GM12878 (cell line): ENCODE measurements at regions not wholly inside any gene's neighbourhood (a gene's known extent, or its start where the extent isn't known, plus 50 kb on each side); places are given as distances from the start of the nearest gene placed in this dataset.

Source experiments
- ATAC-seq: fragments of 200-7000 bp; cut with Tn5 transposase; 3 replicates; pipeline ENCODE4 v1.9.1; 2020; ENCODE audit warnings: mild to moderate bottlenecking, moderate library complexity
- BruUV-seq: library from RNA; stranded (reverse); fragments of 400-500 nt; replicated peaks from 2 replicates; lab custom pipeline; 2021; lab: Mats Ljungman, UMichigan
- CTCF ChIA-PET: fragments of 300-600 bp; sonication (Branson Sonifier 250); formaldehyde crosslinking; extraction: SDS; loops from one replicate; lab custom pipeline; 2021; ENCODE audit warnings: inconsistent platforms; lab: Yijun Ruan, JAX
- POLR2A ChIA-PET: fragments of 350-600 bp; formaldehyde crosslinking; extraction: SDS; loops from one replicate; lab custom pipeline; 2021; ENCODE audit warnings: inconsistent platforms; lab: Charles Lee
- RAD21 ChIA-PET: fragments of 300-600 bp; sonication (Branson Sonifier 250); formaldehyde crosslinking; loops from one replicate; lab custom pipeline; 2023; ENCODE audit warnings: antibody characterized with exemption; ENCODE audit not compliant: unreplicated experiment; lab: Charles Lee
- SMC1A ChIA-PET: fragments of 300-600 bp; sonication (Branson Sonifier 250); formaldehyde crosslinking; loops from one replicate; lab custom pipeline; 2023; ENCODE audit not compliant: unreplicated experiment, uncharacterized antibody; lab: Charles Lee
- DNase-seq: peaks from one replicate; pipeline ENCODE4 v3.0.0-alpha.2; 2011; ENCODE audit warnings: low read depth, low spot score
- FAIRE-seq: peaks from 3 replicates; lab custom pipeline; 2011; peaks lifted over from hg19 to GRCh38; lab: Jason Lieb, UNC
- H2AFZ ChIP-seq: 2 replicates; pipeline ENCODE4 v1.6.0; 2011; ENCODE audit warnings: low read depth, low read length, control low read depth; ENCODE audit not compliant: control insufficient read depth
- H3K27ac ChIP-seq: 2 replicates; pipeline ENCODE4 v1.5.1; 2011; ENCODE audit warnings: control low read depth; ENCODE audit not compliant: control insufficient read depth, insufficient read depth
- H3K27me3 ChIP-seq, 2 experiments: replicated peaks in 1 of 2; 2 replicates each; pipeline versions ENCODE4 v1.6.0 to v1.6.1; 2011; ENCODE audit warnings: low read length in 1 of 2; ENCODE audit not compliant: control insufficient read depth in 2 of 2, insufficient read depth in 2 of 2
- H3K36me3 ChIP-seq, 2 experiments: 2 replicates each; pipeline ENCODE4 v1.5.1; 2011; ENCODE audit warnings: low read length in 1 of 2; ENCODE audit not compliant: control insufficient read depth in 2 of 2, insufficient read depth in 2 of 2
- H3K4me1 ChIP-seq: 2 replicates; pipeline ENCODE4 v1.6.1; 2011; ENCODE audit warnings: mild to moderate bottlenecking, low read length, moderate library complexity, mixed read lengths; ENCODE audit not compliant: control insufficient read depth, insufficient read depth
- H3K4me2 ChIP-seq: 2 replicates; pipeline ENCODE4 v1.6.0; 2011; ENCODE audit warnings: control low read depth; ENCODE audit not compliant: control insufficient read depth, insufficient read depth
- H3K4me3 ChIP-seq: fragments of 200-600 bp; sonication (generic); 2 replicates; pipeline ENCODE4 v1.5.1; 2016
- H3K79me2 ChIP-seq: 2 replicates; pipeline ENCODE4 v1.6.0; 2011; ENCODE audit warnings: low read length; ENCODE audit not compliant: control insufficient read depth, insufficient read depth
- H3K9ac ChIP-seq: 2 replicates; pipeline ENCODE4 v1.8.0; 2011; ENCODE audit warnings: low read length, control low read depth, mixed read lengths; ENCODE audit not compliant: control insufficient read depth, insufficient read depth
- H3K9me3 ChIP-seq: replicated peaks from 3 replicates; pipeline ENCODE4 v1.5.1; 2011; ENCODE audit warnings: mild to moderate bottlenecking, low read length; ENCODE audit not compliant: control insufficient read depth, insufficient read depth
- H4K20me1 ChIP-seq: 2 replicates; pipeline ENCODE4 v1.6.0; 2011; ENCODE audit not compliant: control insufficient read depth, insufficient read depth
- CEBPB ChIP-seq, 2 experiments: fragments of 150-350 bp in 1 of 2; IDR thresholded peaks; 2 replicates each; pipeline ENCODE4 v1.6.1; 2012 to 2014; ENCODE audit warnings: low read depth in 2 of 2, low read length in 2 of 2, borderline replicate concordance in 1 of 2, inconsistent platforms in 1 of 2
- IRF4 ChIP-seq: IDR thresholded peaks from 2 replicates; pipeline ENCODE4 v1.6.1; 2011; ENCODE audit warnings: low read depth, low read length
- JUND ChIP-seq: IDR thresholded peaks from 2 replicates; pipeline ENCODE4 v1.6.1; 2012; ENCODE audit warnings: low read depth, mild to moderate bottlenecking, low read length, improper control_type of control experiment, moderate library complexity
- REST ChIP-seq: IDR thresholded peaks from 2 replicates; pipeline ENCODE4 v1.6.1; 2012; ENCODE audit warnings: mild to moderate bottlenecking, low read depth, low read length
- SRF ChIP-seq, 2 experiments: IDR thresholded peaks; 2 replicates each; pipeline ENCODE4 v1.6.1; 2011; ENCODE audit warnings: low read depth in 2 of 2, low read length in 2 of 2, mild to moderate bottlenecking in 1 of 2, moderate library complexity in 1 of 2
- TAF1 ChIP-seq: IDR thresholded peaks from 2 replicates; pipeline ENCODE4 v1.6.1; 2011; ENCODE audit warnings: mild to moderate bottlenecking, low read depth, low read length, borderline replicate concordance
- ZBTB4 ChIP-seq: fragments of 450-650 bp; formaldehyde crosslinking; IDR thresholded peaks from 2 replicates; pipeline ENCODE4 v1.4.0; 2022; ENCODE audit warnings: mild to moderate bottlenecking, moderate library complexity
- WGBS: methylation state at CpG from one replicate; pipeline ENCODE4 v1.1.6; 2016; ENCODE audit warnings: low lambda C conversion rate; ENCODE audit not compliant: insufficient replicate concordance, insufficient coverage; ENCODE audit errors: missing lambda C conversion rate; 5-methylcytosine and 5-hydroxymethylcytosine counted together
- in situ Hi-C: fragments of 300-500 bp; cut with MboI; formaldehyde crosslinking; loops from 9 replicates; pipeline ENCODE4 v1.14.3; 2018; ENCODE audit warnings: mixed read lengths
- intact Hi-C: fragments of 100-400 bp; cut with micrococcal nuclease; formaldehyde crosslinking; loops from one replicate; pipeline ENCODE4 v1.14.2; 2022; ENCODE audit not compliant: unreplicated experiment

- no peaks in the 10 kb centered on the region for H3K79me2 ChIP-seq
- intact Hi-C loops (no loop called here), in situ Hi-C loops (no loop called here)
- H3K27ac ChIP-seq = no peak overlapping the region
- no peak for TF ChIP-seq JUND
- no peak for TF ChIP-seq ZBTB4 (CRISPR knock-in tag)
- no peak for TF ChIP-seq CEBPB (IDR thresholded peaks at IDR 0.05; ENCODE audit: borderline replicate concordance in 1 of 2, low read depth in 2 of 2, low read length in 2 of 2)
- no peak for TF ChIP-seq TAF1
- TF ChIP-seq REST = no peak
- no peak for TF ChIP-seq IRF4
- TF ChIP-seq SRF (IDR thresholded peaks at IDR 0.05; ENCODE audit: low read depth in 2 of 2, low read length in 2 of 2) = no peak
- no peak overlapping the region for H3K4me2 ChIP-seq
- ATAC-seq (no peak), FAIRE-seq (no peak), DNase-seq (no peak)
- no peak overlapping the region for H2AFZ ChIP-seq
- ChIA-PET CTCF (no interaction called here), RAD21 (no interaction called here), SMC1A (no interaction called here), POLR2A (no interaction called here)
- no peaks in the 10 kb centered on the region for H3K27me3 ChIP-seq
- H3K9me3 ChIP-seq = no peaks in the 10 kb centered on the region
- H3K4me3 ChIP-seq = no peak overlapping the region
- H3K36me3 ChIP-seq = no peaks in the 10 kb centered on the region
- whole genome bisulfite sequencing = 0% methylated on average over 1 of the region's 1 CpG
- H3K9ac ChIP-seq = no peak overlapping the region
- no peaks in the 10 kb centered on the region for H4K20me1 ChIP-seq
- H3K4me1 ChIP-seq = no peaks in the 10 kb centered on the region
- BruUV-seq = no TSS peak
Measured at GRCh38 chrX:94089149-94089548, 415.1 kb downstream of the FAM133A start.
